Mucosa of descending colon (tissue), 3 donors: ENCODE measurements at regions not wholly inside any gene's neighbourhood (a gene's known extent, or its start where the extent isn't known, plus 50 kb on each side); places are given as distances from the start of the nearest gene placed in this dataset.
A peak's percentile ranks its signal among the peaks of the same experiment; 100 is the strongest.

Experiments
- ATAC-seq: fragments of 200-7000 bp; cut with Tn5 transposase; one replicate; pipeline ENCODE4 v1.9.1; 2020; ENCODE audit warnings: mild to moderate bottlenecking, moderate library complexity
- DNase-seq, 3 donors: peaks; one replicate each; pipeline ENCODE4 v3.0.0-alpha.2; 2020
- H3K36me3 ChIP-seq: fragments of 200-600 bp; one replicate; pipeline ENCODE4 v1.8.0; 2021; ENCODE audit warnings: low read depth, mild to moderate bottlenecking
- H3K4me1 ChIP-seq: fragments of 200-600 bp; one replicate; pipeline ENCODE4 v1.8.0; 2021; ENCODE audit warnings: low read depth, mild to moderate bottlenecking
- H3K4me3 ChIP-seq: fragments of 200-600 bp; one replicate; pipeline ENCODE4 v1.8.0; 2021; ENCODE audit warnings: mild to moderate bottlenecking
- H3K9me3 ChIP-seq: fragments of 200-600 bp; one replicate; pipeline ENCODE4 v1.8.0; 2021; ENCODE audit warnings: mild to moderate bottlenecking
- intact Hi-C, 2 donors: fragments of 100-400 bp; cut with DNase I in 1 of 2; cut with micrococcal nuclease in 1 of 2; formaldehyde crosslinking; loops; one replicate each; pipeline versions ENCODE4 v1.11.0 to v1.11.1; 2022; cut with DNase I, micrococcal nuclease
- TF ChIP-seq, protein P1 (sequence below): fragments of 200-600 bp; IDR thresholded peaks from one replicate; pipeline ENCODE4 v1.8.0; 2022; ENCODE audit warnings: antibody characterized with exemption, mild to moderate bottlenecking
- donor health status: DM: no; HTN: no; CAD: no; lungs with moderate emphysema.
- donor health status: DM: no; HTN: no; CAD: no.
- donor health status: DM: no; HTN: yes; CAD: no.

DNA sequence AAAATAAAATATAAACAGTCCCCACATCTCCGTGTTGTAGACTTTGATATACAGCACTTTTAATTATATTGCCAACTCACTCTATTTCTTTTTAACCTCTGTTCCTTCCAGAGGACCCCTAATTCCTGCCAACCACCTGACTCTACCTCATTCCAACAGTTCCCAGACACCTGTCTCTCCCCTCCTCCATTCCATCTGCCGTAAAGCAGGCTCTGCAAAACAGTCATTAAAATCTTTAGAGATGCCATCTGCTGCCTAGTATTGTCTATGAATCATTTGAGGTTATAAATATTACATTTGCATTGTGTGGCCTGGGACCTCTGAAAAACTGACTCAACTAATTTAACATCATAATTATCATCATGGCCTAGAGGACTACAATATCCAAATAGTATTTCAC lies 148.8 kb upstream of the DCN start:
- DNase-seq: no peak
- no peak for ATAC-seq
- Histone ChIP-seq H3K4me1 (no peaks in the 10 kb centered on the region), H3K4me3 (no peak overlapping the region), H3K36me3 (no peaks in the 10 kb centered on the region), H3K9me3 (no peaks in the 10 kb centered on the region)
- intact Hi-C loops: no loop called here
- TF ChIP-seq, protein P1, sequence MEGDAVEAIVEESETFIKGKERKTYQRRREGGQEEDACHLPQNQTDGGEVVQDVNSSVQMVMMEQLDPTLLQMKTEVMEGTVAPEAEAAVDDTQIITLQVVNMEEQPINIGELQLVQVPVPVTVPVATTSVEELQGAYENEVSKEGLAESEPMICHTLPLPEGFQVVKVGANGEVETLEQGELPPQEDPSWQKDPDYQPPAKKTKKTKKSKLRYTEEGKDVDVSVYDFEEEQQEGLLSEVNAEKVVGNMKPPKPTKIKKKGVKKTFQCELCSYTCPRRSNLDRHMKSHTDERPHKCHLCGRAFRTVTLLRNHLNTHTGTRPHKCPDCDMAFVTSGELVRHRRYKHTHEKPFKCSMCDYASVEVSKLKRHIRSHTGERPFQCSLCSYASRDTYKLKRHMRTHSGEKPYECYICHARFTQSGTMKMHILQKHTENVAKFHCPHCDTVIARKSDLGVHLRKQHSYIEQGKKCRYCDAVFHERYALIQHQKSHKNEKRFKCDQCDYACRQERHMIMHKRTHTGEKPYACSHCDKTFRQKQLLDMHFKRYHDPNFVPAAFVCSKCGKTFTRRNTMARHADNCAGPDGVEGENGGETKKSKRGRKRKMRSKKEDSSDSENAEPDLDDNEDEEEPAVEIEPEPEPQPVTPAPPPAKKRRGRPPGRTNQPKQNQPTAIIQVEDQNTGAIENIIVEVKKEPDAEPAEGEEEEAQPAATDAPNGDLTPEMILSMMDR: no peak

DNA sequence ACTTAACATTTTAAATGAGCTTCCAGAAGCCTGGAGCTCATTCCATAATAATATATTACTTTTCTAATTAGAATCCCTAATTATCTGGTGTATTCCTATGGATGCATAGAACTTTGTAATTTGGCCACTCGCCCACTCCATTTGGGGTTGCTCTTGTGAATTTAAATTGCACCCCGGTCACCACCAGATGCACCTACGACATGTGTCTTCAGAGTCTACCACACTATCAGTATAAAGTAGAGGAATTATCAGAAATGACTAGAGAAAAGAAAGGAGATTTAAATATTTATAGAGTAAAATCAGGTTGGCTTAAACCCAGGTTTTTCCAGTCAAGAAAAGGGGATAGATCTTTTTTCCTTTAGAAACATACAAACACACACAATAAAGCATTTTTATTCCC lies 145.8 kb upstream of the DCN start:
- Histone ChIP-seq H3K9me3 (no peaks in the 10 kb centered on the region), H3K4me1 (no peaks in the 10 kb centered on the region), H3K4me3 (no peak overlapping the region), H3K36me3 (no peaks in the 10 kb centered on the region)
- intact Hi-C loops: loop anchor here in 1 of 2 donors (10.0 kb wide), 1 partner anchor 154 kb away; no protein-coding TSS in a partner anchor
- TF ChIP-seq, protein P1: no peak
- no peak for DNase-seq
- ATAC-seq: no peak

DNA sequence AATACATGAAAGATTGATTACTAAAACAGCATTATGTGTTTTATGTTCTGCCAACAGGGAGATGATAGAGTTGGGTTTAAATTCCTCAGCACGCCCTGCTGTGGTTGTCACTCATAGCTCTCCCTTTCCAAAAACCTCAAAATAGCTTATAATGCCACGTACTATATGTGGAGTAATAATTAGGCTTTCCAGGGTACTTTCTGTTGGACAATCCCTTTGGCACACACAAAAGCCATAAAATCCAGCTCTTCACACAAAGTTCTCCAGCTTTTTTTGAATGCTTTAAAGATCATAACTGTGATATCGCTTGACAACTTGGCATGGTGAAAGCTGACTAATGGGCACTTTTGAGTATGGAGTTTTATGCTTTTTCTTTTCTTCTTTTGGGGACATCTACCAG lies 145.3 kb upstream of the DCN start:
- no peak for DNase-seq
- no peaks in the 10 kb centered on the region for H3K36me3 ChIP-seq
- intact Hi-C loops: loop anchor here in 1 of 2 donors (10.0 kb wide), 1 partner anchor 153 kb away; no protein-coding TSS in a partner anchor
- ATAC-seq: no peak
- no peaks in the 10 kb centered on the region for H3K4me1 ChIP-seq
- TF ChIP-seq, protein P1: no peak
- no peaks in the 10 kb centered on the region for H3K9me3 ChIP-seq
- H3K4me3 ChIP-seq: no peak overlapping the region

DNA sequence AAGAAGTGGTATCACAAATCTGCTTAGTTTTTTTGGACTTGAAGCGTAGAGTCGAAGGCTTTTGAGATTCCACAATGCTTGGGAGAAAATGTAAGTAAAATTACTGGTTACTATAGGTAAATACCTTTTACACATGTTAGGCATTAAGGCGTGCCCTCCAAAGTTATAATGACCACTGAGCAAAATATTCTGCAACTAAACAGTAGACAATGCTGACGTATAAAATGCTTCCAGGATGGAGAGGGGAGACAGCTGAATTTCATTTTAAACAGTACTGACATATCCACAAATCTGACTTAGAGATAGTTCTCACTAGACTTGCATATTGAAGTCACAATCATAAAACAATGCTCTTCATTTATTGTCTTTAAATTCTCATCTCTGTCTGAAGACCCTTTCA lies 144.5 kb upstream of the DCN start:
- intact Hi-C loops: loop anchor here in 1 of 2 donors (10.0 kb wide), 1 partner anchor 152 kb away; no protein-coding TSS in a partner anchor
- Histone ChIP-seq H3K9me3 (no peaks in the 10 kb centered on the region), H3K4me1 (no peaks in the 10 kb centered on the region), H3K4me3 (no peak overlapping the region), H3K36me3 (no peaks in the 10 kb centered on the region)
- DNase-seq: no peak
- TF ChIP-seq, protein P1: no peak
- no peak for ATAC-seq

DNA sequence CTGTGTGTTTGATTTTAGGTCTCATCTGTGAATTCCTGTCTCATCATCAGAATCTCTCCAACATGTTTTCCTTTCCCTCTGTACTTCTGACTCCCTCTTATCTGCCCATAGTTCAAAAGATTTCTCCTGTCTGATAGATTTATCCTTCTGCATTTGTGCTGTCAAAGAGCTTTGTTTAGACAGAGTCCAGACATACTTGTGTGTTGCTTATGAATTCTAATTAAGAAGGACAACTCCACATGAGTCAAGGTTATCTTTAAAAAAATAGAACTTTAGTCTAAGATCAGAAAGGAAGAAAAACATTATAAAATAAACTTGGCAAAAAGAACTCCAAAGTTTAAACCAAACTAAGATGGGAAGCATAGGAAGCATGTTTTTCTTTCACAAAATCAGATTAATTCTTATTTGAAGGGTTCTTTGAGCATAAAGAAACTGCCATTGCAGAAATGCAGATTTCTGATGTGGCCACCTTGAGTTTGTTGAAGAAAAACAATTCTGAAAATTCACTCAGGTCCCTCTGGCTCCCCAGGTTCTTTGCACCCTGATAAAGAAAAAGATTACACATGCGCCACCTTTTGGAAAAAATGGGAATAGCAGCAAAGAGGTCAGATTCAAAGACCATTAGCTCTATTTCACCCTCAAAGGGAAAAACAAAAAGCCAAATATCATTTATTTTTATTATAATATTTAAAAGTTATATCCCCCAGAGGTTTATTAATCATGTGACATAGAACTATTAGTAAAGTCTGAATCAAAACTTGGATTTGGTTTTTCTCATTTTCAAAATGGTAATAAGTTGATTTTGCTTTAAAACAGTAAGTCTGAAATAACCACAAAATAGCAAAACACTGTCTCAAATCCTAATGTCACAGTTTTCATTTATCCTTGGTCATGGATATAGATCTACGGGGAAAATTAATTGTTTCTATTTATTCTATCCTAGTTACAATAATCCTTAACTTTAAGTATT lies 143.7 kb upstream of the DCN start:
- H3K4me1 ChIP-seq: no peaks in the 10 kb centered on the region
- no peak overlapping the region for H3K4me3 ChIP-seq
- H3K9me3 ChIP-seq: no peaks in the 10 kb centered on the region
- ATAC-seq: no peak
- peak in 1 of 3 donors; percentile 84 for DNase-seq
- H3K36me3 ChIP-seq: no peaks in the 10 kb centered on the region
- intact Hi-C loops: loop anchor here in 1 of 2 donors (10.0 kb wide), 1 partner anchor 152 kb away; no protein-coding TSS in a partner anchor
- TF ChIP-seq, protein P1: peak; percentile 43
